ENCODE measurements at regions not wholly inside any gene's neighbourhood (a gene's known extent, or its start where the extent isn't known, plus 50 kb on each side); places are given as distances from the start of the nearest gene placed in this dataset.

DNA sequence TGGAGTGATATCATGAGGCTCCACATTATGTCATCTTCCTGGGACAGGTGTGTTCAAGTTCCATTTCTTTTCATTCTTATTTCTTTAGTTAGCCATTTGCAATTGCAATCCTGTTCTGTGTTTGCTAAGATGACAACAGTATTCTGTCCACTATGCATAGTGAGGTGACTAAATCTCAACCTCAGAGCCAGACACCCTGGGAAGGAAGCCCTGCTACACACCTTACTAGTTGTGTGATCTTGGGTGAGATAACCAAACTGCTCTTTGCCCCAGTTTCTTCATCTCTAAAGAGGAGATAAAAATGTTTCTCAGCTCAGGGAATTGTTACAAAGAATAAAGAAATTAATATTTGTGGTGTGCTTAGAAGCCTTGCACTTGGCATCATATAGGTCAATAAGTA, 215.1 kb upstream of the RPS23 start:
- TF ChIP-seq, protein P1, sequence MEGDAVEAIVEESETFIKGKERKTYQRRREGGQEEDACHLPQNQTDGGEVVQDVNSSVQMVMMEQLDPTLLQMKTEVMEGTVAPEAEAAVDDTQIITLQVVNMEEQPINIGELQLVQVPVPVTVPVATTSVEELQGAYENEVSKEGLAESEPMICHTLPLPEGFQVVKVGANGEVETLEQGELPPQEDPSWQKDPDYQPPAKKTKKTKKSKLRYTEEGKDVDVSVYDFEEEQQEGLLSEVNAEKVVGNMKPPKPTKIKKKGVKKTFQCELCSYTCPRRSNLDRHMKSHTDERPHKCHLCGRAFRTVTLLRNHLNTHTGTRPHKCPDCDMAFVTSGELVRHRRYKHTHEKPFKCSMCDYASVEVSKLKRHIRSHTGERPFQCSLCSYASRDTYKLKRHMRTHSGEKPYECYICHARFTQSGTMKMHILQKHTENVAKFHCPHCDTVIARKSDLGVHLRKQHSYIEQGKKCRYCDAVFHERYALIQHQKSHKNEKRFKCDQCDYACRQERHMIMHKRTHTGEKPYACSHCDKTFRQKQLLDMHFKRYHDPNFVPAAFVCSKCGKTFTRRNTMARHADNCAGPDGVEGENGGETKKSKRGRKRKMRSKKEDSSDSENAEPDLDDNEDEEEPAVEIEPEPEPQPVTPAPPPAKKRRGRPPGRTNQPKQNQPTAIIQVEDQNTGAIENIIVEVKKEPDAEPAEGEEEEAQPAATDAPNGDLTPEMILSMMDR (IDR thresholded peaks at IDR 0.05) = no peak
- TF ChIP-seq, protein P2, sequence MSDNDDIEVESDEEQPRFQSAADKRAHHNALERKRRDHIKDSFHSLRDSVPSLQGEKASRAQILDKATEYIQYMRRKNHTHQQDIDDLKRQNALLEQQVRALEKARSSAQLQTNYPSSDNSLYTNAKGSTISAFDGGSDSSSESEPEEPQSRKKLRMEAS (CRISPR knock-in tag; IDR thresholded peaks at IDR 0.05) = no peak
- TF ChIP-seq, protein P3, sequence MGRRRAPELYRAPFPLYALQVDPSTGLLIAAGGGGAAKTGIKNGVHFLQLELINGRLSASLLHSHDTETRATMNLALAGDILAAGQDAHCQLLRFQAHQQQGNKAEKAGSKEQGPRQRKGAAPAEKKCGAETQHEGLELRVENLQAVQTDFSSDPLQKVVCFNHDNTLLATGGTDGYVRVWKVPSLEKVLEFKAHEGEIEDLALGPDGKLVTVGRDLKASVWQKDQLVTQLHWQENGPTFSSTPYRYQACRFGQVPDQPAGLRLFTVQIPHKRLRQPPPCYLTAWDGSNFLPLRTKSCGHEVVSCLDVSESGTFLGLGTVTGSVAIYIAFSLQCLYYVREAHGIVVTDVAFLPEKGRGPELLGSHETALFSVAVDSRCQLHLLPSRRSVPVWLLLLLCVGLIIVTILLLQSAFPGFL (CRISPR knock-in tag; IDR thresholded peaks at IDR 0.05; ENCODE audit: borderline replicate concordance) = no peak
- no peak for TF ChIP-seq NFYB (CRISPR knock-in tag; conservative IDR thresholded peaks at IDR 0.05; ENCODE audit: low read depth)
- TF ChIP-seq, protein P4, sequence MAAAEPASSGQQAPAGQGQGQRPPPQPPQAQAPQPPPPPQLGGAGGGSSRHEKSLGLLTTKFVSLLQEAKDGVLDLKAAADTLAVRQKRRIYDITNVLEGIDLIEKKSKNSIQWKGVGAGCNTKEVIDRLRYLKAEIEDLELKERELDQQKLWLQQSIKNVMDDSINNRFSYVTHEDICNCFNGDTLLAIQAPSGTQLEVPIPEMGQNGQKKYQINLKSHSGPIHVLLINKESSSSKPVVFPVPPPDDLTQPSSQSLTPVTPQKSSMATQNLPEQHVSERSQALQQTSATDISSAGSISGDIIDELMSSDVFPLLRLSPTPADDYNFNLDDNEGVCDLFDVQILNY (CRISPR knock-in tag; IDR thresholded peaks at IDR 0.05) = no peak
- TF ChIP-seq CREB1 (CRISPR knock-in tag; IDR thresholded peaks at IDR 0.05) = no peak
